HCT116 (cell line): ENCODE measurements at regions not wholly inside any gene's neighbourhood (a gene's known extent, or its start where the extent isn't known, plus 50 kb on each side); places are given as distances from the start of the nearest gene placed in this dataset.

Experiments used
- ATAC-seq: fragments of 200-7000 bp; cut with Tn5 transposase; 2 replicates; pipeline ENCODE4 v1.9.1; 2020; ENCODE audit warnings: mild to moderate bottlenecking, moderate library complexity
- BruUV-seq: library from RNA; stranded (reverse); fragments of 400-500 nt; replicated peaks from 2 replicates; lab custom pipeline; 2021; lab: Mats Ljungman, UMichigan
- CTCF ChIA-PET: fragments of 300-600 bp; sonication (Branson Sonifier 250); formaldehyde crosslinking; loops from one replicate; lab custom pipeline; 2021; ENCODE audit warnings: antibody characterized with exemption; lab: Charles Lee
- POLR2A ChIA-PET: fragments of 300-600, 350-600 bp; sonication (Branson Sonifier 250); formaldehyde crosslinking; loops from one replicate; lab custom pipeline; 2021; ENCODE audit warnings: antibody characterized with exemption; lab: Charles Lee
- RAD21 ChIA-PET, 2 experiments: fragments of 300-600 bp; sonication (Branson Sonifier 250); formaldehyde crosslinking; loops; one replicate each; lab custom pipeline; 2023; ENCODE audit warnings: low total read pairs in 2 of 2; ENCODE audit not compliant: uncharacterized antibody in 2 of 2, unreplicated experiment in 2 of 2, low non-redundant PET in 1 of 2; lab: Charles Lee
- DNase-seq: peaks from one replicate; pipeline ENCODE4 v3.0.0-alpha.2; 2010; ENCODE audit warnings: low read depth, low spot score
- H2AFZ ChIP-seq: fragments of 200-600 bp; shearing (Covaris generic), sonication (generic); 2 replicates; pipeline ENCODE4 v1.6.1; 2017; ENCODE audit warnings: low read depth, mixed run types, mixed read lengths, antibody characterized with exemption, low read length; ENCODE audit not compliant: poor library complexity, severe bottlenecking
- H3K27ac ChIP-seq: 2 replicates; pipeline ENCODE4 v1.5.1; 2012; ENCODE audit warnings: low read depth, low read length
- H3K27me3 ChIP-seq: fragments of 200-600 bp; sonication (generic); 2 replicates; pipeline ENCODE4 v1.6.1; 2016; ENCODE audit warnings: mixed run types, low read length, mixed read lengths; ENCODE audit not compliant: insufficient read depth
- H3K36me3 ChIP-seq, 2 experiments: fragments of 200-500 bp in 1 of 2; fragments of 200-600 bp in 1 of 2; sonication (Bioruptor generic) in 1 of 2; sonication (generic) in 1 of 2; 2 replicates each; pipeline versions ENCODE4 v1.5.1 to v1.6.1; 2014 to 2016; ENCODE audit warnings: low read length in 2 of 2, inconsistent platforms in 1 of 2, mixed read lengths in 1 of 2, mixed run types in 1 of 2; ENCODE audit not compliant: insufficient read depth in 2 of 2, control insufficient read depth in 1 of 2
- H3K4me1 ChIP-seq, 2 experiments: fragments of 200-600 bp in 1 of 2; sonication (generic) in 1 of 2; 2 replicates each; pipeline versions ENCODE4 v1.5.1 to v1.6.1; 2012 to 2017; ENCODE audit warnings: low read length in 2 of 2, inconsistent platforms in 1 of 2, mild to moderate bottlenecking in 1 of 2, mixed read lengths in 1 of 2, mixed run types in 1 of 2, moderate library complexity in 1 of 2; ENCODE audit not compliant: insufficient read depth in 2 of 2, control insufficient read depth in 1 of 2
- H3K4me2 ChIP-seq: fragments of 200-600 bp; sonication (generic); 2 replicates; pipeline ENCODE4 v1.6.1; 2017; ENCODE audit warnings: mixed run types, low read length, mixed read lengths
- H3K4me3 ChIP-seq, 2 experiments: fragments of 200-600 bp in 1 of 2; sonication (generic) in 1 of 2; replicated peaks in 1 of 2; 2 replicates each; pipeline ENCODE4 v1.5.1; 2011 to 2016; ENCODE audit warnings: low read length in 2 of 2, control low read depth in 1 of 2, low read depth in 1 of 2, mild to moderate bottlenecking in 1 of 2, mixed read lengths in 1 of 2, mixed run types in 1 of 2
- H3K79me2 ChIP-seq: fragments of 200-600 bp; sonication (generic); 2 replicates; pipeline ENCODE4 v1.6.1; 2017; ENCODE audit warnings: mild to moderate bottlenecking, mixed run types, low read length, moderate library complexity, mixed read lengths; ENCODE audit not compliant: insufficient read depth
- H3K9ac ChIP-seq: fragments of 200-600 bp; sonication (generic); 2 replicates; pipeline ENCODE4 v1.6.1; 2016; ENCODE audit warnings: low read length, mixed read lengths
- H3K9me2 ChIP-seq: fragments of 200-600 bp; sonication (generic), shearing (Covaris generic); 2 replicates; pipeline ENCODE4 v1.6.1; 2017; ENCODE audit warnings: mixed run types, mild to moderate bottlenecking, moderate library complexity; ENCODE audit not compliant: insufficient read depth
- H3K9me3 ChIP-seq, 2 experiments: fragments of 200-500 bp in 1 of 2; fragments of 200-600 bp in 1 of 2; sonication (Bioruptor generic) in 1 of 2; sonication (generic) in 1 of 2; 2 replicates each; pipeline ENCODE4 v1.6.1; 2014 to 2017; ENCODE audit warnings: low read length in 2 of 2, mixed read lengths in 2 of 2, inconsistent platforms in 1 of 2, low read depth in 1 of 2, mild to moderate bottlenecking in 1 of 2, mixed run types in 1 of 2, moderate library complexity in 1 of 2; ENCODE audit not compliant: control insufficient read depth in 1 of 2, insufficient read depth in 1 of 2
- H4K20me1 ChIP-seq: fragments of 200-600 bp; sonication (generic), shearing (Covaris generic); 2 replicates; pipeline ENCODE4 v1.6.1; 2017; ENCODE audit warnings: mixed run types, mild to moderate bottlenecking, moderate library complexity; ENCODE audit not compliant: insufficient read depth
- ELF1 ChIP-seq: IDR thresholded peaks from 2 replicates; pipeline ENCODE4 v1.6.1; 2012; ENCODE audit warnings: low read depth, borderline replicate concordance
- JUND ChIP-seq: IDR thresholded peaks from 2 replicates; pipeline ENCODE4 v1.6.1; 2012
- RAD21 ChIP-seq: IDR thresholded peaks from 2 replicates; pipeline ENCODE4 v1.6.1; 2012; ENCODE audit warnings: low read depth, mild to moderate bottlenecking
- SIN3A ChIP-seq: IDR thresholded peaks from 2 replicates; pipeline ENCODE4 v1.6.1; 2012; ENCODE audit warnings: low read depth
- intact Hi-C: fragments of 100-400 bp; cut with micrococcal nuclease; formaldehyde crosslinking; loops from 2 replicates; pipeline ENCODE4 v1.10.0; 2022
- TF ChIP-seq, protein P1 (sequence below): IDR thresholded peaks from 2 replicates; pipeline ENCODE4 v1.6.1; 2011; ENCODE audit warnings: mild to moderate bottlenecking, low read length, moderate library complexity; ENCODE audit not compliant: insufficient replicate concordance; ENCODE audit errors: extremely low read depth
- TF ChIP-seq, protein P2 (sequence below), 3 experiments: fragments of 200-600 bp in 1 of 3; sonication (generic) in 1 of 3; IDR thresholded peaks in 2 of 3; conservative IDR thresholded peaks in 1 of 3; 2 replicates each; pipeline ENCODE4 v1.5.1; 2012 to 2017; ENCODE audit warnings: low read depth in 2 of 3, low read length in 2 of 3, antibody characterized with exemption in 1 of 3, borderline replicate concordance in 1 of 3, control low read depth in 1 of 3, mild to moderate bottlenecking in 1 of 3, mixed read lengths in 1 of 3, mixed run types in 1 of 3, moderate library complexity in 1 of 3; ENCODE audit not compliant: insufficient read depth in 1 of 3
- TF ChIP-seq, protein P3 (sequence below): IDR thresholded peaks from 2 replicates; pipeline ENCODE4 v1.6.1; 2012; ENCODE audit warnings: low read depth

DNA sequence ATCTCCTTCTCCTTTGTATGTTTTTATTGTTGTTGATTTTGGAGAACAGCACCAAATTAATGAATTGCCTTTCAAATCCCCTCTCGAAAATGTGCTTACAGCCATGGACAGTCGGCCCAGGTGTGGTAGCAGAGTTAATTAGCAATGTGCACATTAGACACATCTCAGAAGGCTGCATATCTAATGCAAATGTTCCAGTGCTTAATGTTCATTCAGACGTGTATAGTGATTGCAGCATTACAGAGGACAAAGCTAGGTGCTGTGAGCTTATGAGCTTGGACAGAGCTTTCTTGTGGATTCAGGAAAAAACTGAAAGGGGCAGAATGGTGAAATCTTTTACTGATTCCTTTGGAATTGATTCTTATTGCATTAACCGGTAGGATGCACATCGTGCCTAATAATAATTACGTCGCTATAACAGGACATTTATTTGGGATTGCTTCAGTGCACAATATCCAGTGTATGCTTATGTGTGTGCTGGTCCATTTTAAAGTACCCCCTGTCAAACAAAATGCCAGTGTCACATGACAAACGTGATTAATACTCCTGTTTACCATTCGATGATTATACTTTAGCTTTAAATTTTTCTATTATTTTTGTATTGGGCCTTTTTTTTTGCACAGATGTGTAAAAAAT, 552.9 kb upstream of the EPHA5 start (continued):
- TF ChIP-seq SIN3A, result no peak
- TF ChIP-seq, protein P1, sequence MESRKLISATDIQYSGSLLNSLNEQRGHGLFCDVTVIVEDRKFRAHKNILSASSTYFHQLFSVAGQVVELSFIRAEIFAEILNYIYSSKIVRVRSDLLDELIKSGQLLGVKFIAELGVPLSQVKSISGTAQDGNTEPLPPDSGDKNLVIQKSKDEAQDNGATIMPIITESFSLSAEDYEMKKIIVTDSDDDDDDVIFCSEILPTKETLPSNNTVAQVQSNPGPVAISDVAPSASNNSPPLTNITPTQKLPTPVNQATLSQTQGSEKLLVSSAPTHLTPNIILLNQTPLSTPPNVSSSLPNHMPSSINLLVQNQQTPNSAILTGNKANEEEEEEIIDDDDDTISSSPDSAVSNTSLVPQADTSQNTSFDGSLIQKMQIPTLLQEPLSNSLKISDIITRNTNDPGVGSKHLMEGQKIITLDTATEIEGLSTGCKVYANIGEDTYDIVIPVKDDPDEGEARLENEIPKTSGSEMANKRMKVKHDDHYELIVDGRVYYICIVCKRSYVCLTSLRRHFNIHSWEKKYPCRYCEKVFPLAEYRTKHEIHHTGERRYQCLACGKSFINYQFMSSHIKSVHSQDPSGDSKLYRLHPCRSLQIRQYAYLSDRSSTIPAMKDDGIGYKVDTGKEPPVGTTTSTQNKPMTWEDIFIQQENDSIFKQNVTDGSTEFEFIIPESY, result no peak
- TF ChIP-seq RAD21, result no peak
- TF ChIP-seq ELF1, result no peak

DNA sequence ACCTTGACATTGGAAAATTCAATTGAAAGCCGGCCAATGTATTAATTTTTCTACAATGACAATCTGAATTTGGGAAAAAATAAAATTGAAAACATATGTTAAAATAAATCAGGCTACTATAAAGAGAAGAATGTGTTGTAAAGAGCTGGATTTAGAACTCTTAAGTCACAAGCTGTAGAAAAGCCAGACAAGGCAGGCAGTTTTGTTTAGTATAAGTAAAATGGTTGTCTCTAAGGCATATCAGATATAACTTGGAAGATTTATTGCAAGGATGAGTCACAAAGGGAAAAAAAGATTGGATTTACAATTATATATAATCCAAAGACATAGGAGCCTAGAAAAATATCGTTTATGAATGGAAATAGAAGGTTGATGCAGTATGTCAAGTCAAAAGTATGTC, 549.1 kb upstream of the EPHA5 start:
- DNase-seq (no peak), ATAC-seq (no peak)
- no peak overlapping the region for H3K9ac ChIP-seq
- no peak overlapping the region for H3K4me3 ChIP-seq
- H3K9me2 ChIP-seq, result no peaks in the 10 kb centered on the region
- H3K9me3 ChIP-seq, result peaks cover 0 to 6% of the 10 kb centered on the region in 2 experiments; a peak in 2 of 4 replicates
- TF ChIP-seq ELF1 (no peak), RAD21 (no peak), JUND (no peak)
- TF ChIP-seq, protein P2, sequence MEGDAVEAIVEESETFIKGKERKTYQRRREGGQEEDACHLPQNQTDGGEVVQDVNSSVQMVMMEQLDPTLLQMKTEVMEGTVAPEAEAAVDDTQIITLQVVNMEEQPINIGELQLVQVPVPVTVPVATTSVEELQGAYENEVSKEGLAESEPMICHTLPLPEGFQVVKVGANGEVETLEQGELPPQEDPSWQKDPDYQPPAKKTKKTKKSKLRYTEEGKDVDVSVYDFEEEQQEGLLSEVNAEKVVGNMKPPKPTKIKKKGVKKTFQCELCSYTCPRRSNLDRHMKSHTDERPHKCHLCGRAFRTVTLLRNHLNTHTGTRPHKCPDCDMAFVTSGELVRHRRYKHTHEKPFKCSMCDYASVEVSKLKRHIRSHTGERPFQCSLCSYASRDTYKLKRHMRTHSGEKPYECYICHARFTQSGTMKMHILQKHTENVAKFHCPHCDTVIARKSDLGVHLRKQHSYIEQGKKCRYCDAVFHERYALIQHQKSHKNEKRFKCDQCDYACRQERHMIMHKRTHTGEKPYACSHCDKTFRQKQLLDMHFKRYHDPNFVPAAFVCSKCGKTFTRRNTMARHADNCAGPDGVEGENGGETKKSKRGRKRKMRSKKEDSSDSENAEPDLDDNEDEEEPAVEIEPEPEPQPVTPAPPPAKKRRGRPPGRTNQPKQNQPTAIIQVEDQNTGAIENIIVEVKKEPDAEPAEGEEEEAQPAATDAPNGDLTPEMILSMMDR (IDR thresholded peaks at IDR 0.05 in 2 of 3, conservative IDR thresholded peaks at IDR 0.05 in 1 of 3; ENCODE audit: borderline replicate concordance in 1 of 3, insufficient read depth in 1 of 3, low read depth in 2 of 3, low read length in 2 of 3), result no peak
- TF ChIP-seq, protein P3, sequence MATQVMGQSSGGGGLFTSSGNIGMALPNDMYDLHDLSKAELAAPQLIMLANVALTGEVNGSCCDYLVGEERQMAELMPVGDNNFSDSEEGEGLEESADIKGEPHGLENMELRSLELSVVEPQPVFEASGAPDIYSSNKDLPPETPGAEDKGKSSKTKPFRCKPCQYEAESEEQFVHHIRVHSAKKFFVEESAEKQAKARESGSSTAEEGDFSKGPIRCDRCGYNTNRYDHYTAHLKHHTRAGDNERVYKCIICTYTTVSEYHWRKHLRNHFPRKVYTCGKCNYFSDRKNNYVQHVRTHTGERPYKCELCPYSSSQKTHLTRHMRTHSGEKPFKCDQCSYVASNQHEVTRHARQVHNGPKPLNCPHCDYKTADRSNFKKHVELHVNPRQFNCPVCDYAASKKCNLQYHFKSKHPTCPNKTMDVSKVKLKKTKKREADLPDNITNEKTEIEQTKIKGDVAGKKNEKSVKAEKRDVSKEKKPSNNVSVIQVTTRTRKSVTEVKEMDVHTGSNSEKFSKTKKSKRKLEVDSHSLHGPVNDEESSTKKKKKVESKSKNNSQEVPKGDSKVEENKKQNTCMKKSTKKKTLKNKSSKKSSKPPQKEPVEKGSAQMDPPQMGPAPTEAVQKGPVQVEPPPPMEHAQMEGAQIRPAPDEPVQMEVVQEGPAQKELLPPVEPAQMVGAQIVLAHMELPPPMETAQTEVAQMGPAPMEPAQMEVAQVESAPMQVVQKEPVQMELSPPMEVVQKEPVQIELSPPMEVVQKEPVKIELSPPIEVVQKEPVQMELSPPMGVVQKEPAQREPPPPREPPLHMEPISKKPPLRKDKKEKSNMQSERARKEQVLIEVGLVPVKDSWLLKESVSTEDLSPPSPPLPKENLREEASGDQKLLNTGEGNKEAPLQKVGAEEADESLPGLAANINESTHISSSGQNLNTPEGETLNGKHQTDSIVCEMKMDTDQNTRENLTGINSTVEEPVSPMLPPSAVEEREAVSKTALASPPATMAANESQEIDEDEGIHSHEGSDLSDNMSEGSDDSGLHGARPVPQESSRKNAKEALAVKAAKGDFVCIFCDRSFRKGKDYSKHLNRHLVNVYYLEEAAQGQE, result no peak
- TF ChIP-seq, protein P1, result no peak
- TF ChIP-seq, all 23 proteins: peak for 0
- Histone ChIP-seq H3K4me2 (no peak overlapping the region), H4K20me1 (no peaks in the 10 kb centered on the region), H3K79me2 (no peaks in the 10 kb centered on the region), H3K4me1 (no peaks in the 10 kb centered on the region), H3K36me3 (no peaks in the 10 kb centered on the region), H3K27ac (no peak overlapping the region), H3K27me3 (no peaks in the 10 kb centered on the region), H2AFZ (no peak overlapping the region)
- ChIA-PET POLR2A (no interaction called here), CTCF (no interaction called here), RAD21 (no interaction called here)
- intact Hi-C loops, result no loop called here
- BruUV-seq, result no TSS peak
